DOHH2 (cell line): ENCODE measurements at regions not wholly inside any gene's neighbourhood (a gene's known extent, or its start where the extent isn't known, plus 50 kb on each side); places are given as distances from the start of the nearest gene placed in this dataset.

Source experiments
- CTCF ChIP-seq: fragments of 200-600 bp; sonication (generic); IDR thresholded peaks from one replicate; pipeline ENCODE4 v1.5.1; 2014; ENCODE audit warnings: antibody characterized with exemption, mild to moderate bottlenecking, low read depth, low read length; ENCODE audit not compliant: poor library complexity, severe bottlenecking
- EZH2phosphoT487 ChIP-seq: fragments of 200-600 bp; sonication (generic); IDR thresholded peaks from 2 replicates; pipeline ENCODE4 v1.6.1; 2017; ENCODE audit warnings: borderline replicate concordance, mild to moderate bottlenecking, antibody characterized with exemption, low read length, moderate library complexity, mixed read lengths

- no peak for TF ChIP-seq CTCF
- TF ChIP-seq EZH2phosphoT487, result no peak
These were observed 57.9 kb upstream of the EPHA6 start for GRCh38 chr3:96756516-96756915.
